Dedifferentiated amniotic fluid mesenchymal stem cell (primary cell): ENCODE measurements at regions not wholly inside any gene's neighbourhood (a gene's known extent, or its start where the extent isn't known, plus 50 kb on each side); places are given as distances from the start of the nearest gene placed in this dataset.

Experiments
- DNase-seq: peaks from one replicate; pipeline ENCODE4 v3.0.0-alpha.2; 2016; ENCODE audit errors: extremely low spot score

DNA sequence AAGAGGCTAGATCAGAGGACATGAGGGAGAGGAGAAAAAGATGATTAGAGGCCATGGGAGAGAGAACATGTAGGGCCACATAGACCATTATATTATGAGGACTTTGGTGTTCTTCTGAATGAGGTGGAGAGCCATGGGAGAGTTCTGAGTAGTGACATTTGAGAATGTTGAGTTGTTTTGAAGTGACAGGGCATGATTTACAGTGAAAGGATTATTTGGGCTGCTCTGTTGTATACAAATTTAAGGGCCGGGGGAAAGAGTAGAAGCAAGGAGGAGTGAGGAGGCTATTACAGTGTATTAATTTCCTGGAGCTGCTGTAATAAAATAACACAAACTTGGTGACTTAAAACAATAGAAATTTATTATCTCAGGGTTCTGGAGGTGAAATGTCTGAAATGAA, 102.5 kb upstream of the RGS4 start:
- DNase-seq: no peak

DNA sequence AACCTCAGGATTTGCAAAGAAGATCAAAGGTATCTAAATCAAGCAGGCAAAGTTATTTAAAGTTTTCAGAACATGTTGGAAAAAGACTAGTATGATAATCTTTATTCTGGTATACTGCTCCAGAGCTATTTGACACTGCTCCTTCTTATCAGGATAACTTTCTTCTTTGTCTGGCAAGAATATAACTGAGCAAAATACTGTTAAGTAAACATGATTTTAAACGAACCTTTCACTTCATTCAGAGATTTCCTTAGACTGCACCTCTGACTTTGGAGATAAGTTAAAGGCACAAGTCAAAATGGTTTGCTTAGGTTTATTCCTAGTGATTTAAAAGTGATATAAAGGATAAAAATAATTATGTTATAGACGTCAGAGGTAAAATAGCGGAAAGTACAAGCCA, 103.9 kb upstream of the CCDC190 start:
- no peak for DNase-seq

GRCh38 chr1:162956922-162957321, 95.9 kb upstream of the CCDC190 start:
- DNase-seq: no peak

DNA sequence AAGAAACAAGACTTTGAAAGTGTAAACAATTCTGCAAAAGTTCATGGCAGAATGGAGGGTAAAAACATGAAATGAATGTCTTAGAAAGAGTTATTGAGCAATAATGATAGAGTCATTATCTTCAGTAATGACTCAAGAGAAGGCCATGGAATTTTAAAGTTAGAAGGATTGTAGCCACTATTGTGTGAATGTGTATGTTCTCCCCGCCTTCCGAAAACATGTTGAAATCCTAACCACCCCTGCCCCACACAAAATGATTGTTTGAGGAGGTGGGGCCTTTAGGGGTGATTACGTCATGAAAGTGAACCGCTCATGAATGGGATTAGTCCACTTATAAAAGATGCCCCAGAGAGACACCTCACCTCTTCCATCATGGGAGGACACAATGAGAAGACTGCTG, 93.8 kb upstream of the CCDC190 start:
- DNase-seq: no peak

DNA sequence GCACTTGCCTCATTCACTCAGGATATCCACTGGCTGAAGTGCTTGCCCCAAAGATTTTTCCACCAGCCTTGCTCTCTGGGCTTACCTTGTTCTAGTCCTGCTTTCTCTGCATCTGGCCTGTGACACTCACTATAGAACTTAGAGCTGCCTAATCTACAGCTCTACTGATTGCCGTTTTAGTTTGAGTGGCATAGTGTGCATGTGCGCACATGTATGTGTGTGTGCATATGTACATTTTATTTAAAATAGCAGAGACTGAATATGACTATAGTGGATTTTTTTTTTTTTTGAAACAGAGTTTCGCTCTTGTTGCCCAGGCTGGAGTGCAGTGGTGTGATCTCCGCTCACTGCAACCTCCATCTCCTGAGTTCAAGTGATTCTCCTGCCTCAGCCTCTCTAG, 92.0 kb upstream of the CCDC190 start:
- DNase-seq: no peak

DNA sequence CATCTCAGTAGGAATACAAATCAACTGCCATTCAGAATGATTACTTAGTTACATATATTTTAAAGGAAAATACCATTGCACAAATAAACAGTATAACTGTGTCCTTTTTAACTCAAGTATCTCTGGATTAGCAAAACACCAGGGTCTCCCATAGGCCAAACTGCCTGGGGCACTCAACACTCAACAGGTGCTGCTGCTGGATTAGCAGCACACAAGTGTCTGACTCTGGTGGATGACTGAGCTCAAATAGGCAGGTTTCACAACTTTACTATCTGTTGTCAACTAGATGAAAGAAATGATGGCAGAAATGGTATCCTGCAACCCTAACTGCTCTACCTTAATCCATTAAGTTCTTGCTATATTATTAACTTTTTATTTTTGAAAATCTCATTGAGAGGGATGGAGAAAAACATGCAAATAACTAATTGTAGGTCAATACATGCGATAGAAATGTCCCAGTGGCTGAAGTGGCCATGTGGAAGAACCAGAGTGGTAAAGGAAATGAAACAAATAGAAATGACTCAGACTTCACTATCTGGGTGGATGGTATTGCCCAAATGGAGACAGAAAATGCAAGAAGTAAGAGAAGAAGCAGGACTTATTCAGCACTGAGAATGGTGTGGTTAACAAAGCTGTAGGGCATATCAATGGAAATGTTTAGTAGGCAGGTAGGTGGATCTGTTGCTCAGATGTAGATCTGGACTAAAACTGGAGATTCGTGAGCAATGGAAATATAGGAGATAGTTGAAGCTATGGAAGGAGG, 90.8 kb upstream of the CCDC190 start:
- DNase-seq: no peak

- no peak for DNase-seq
These were observed 89.2 kb upstream of the CCDC190 start for GRCh38 chr1:162950187-162950586.

- no peak for DNase-seq
These were observed 85.7 kb upstream of the CCDC190 start for GRCh38 chr1:162946701-162947100.

- DNase-seq: no peak
These were observed 84.1 kb upstream of the CCDC190 start for GRCh38 chr1:162944974-162945674.

DNA sequence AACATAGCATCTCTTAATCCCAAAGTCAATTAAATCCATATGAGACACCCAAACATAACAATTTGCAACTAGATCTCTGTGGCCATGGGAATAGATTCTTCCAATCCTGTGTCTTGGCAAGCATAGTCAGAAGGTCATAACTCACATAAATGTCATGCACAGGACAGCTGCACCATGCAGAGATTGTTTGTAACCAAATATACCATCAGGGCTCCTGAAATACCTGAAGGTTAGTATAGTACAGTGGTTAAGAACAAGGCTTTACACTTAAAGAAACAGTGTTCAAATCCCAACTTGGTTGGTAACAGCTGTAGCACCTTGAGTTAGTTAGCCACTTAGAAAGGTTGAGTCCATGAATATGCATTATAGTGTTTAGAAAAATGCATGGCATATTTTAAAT, 82.6 kb upstream of the CCDC190 start:
- DNase-seq: no peak

GRCh38 chr1:162942916-162943559, 82.1 kb upstream of the CCDC190 start:
- DNase-seq: no peak

DNA sequence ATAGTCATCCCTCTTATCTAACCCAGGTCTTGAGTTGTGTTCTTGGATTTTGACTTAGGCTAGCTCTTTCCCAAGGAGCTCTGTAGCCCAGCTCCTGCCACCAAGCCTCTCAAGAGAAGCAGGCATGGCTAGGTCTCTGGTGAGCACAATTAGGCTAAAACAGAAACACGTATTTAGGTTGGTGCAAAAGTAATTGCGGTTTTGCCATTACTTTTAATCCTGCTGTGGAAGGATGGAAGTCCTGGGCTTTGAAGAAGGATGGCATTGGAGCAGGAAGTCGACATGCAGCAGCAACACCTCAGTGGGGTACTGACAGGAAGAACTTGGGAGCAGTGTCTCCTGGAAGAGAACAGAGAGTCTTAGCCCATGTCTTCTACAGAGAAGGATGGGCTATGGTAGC, 80.0 kb upstream of the CCDC190 start:
- DNase-seq: no peak

GRCh38 chr1:162939035-162939434, 78.1 kb upstream of the CCDC190 start:
- DNase-seq: no peak

DNA sequence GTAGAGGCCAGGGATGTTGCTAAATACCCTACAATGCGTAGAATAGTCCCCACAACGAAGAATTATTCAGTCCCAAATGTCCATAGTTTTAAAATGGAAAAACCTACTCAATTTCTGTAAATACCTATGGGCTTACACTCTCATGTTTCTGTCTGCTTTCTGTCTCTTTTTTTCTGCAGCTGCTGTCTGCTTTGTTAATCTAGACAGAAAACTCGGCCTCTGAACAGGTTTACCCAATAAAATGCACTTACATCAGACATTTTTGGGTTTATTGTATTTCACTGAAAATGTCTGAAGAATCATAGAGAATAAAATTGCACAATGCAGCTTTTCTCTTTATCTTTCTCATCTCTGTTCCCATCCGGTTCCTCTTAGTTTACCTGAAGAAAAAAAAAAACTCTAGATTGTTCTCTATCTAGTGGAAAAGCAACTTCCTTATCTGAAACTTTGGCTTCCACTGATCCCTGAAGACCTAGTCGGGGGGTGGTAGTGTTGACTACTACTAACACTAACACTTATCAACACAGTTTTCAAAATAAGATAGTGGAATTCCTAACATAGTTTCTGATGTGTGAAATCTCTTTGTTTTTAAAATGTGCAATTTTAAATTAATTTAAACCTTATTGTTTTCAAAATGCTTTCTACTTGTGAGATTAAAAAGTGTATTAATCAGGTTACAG, 76.9 kb upstream of the CCDC190 start:
- DNase-seq: no peak

- no peak for DNase-seq
These were observed 70.1 kb upstream of the CCDC190 start for GRCh38 chr1:162930976-162931560.

GRCh38 chr1:162930532-162930931, 69.6 kb upstream of the CCDC190 start:
- DNase-seq: no peak

- no peak for DNase-seq
These were observed 68.2 kb upstream of the CCDC190 start for GRCh38 chr1:162929177-162929576.

DNA sequence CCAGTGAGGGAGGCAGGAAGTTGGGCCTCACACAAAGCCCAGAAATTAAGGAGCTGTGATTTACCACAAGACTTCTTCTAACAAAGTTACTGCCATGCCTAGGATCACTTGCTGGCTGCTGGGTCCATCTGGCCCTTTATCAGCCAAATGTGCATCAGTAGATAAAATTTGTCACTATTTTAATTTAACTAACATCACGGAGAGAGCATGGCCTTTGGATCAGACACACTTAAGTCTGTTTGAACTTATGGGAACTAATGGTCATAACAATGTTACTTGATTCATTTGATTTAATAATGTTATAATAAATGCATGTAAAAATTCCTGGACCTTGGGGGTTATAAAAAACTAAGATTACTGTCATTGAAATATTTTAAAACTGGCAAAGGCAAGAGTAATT, 67.2 kb upstream of the CCDC190 start:
- DNase-seq: no peak

DNA sequence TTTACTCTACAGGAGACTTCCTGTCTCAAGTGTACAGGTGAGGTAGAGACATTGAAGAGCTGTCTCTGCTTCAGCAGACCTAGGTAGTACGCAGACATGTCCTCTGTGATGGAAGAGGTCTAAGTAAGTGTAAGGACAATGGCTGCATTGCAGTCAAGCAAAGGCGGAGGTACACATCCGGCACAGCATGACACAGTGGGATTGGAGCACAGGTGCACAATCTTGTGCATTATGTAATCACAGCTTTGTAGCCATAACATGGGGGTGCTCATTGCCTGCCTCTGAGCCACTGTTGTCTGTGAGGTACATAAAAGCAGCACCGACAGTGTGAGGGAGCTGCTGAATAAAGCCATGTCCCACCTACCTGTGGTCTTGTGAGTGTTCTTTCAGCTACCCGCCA, 66.4 kb upstream of the CCDC190 start:
- no peak for DNase-seq

- DNase-seq: no peak
These were observed 65.9 kb upstream of the CCDC190 start for GRCh38 chr1:162926906-162927305.

GRCh38 chr1:162924179-162924578, 63.2 kb upstream of the CCDC190 start:
- DNase-seq: no peak

DNA sequence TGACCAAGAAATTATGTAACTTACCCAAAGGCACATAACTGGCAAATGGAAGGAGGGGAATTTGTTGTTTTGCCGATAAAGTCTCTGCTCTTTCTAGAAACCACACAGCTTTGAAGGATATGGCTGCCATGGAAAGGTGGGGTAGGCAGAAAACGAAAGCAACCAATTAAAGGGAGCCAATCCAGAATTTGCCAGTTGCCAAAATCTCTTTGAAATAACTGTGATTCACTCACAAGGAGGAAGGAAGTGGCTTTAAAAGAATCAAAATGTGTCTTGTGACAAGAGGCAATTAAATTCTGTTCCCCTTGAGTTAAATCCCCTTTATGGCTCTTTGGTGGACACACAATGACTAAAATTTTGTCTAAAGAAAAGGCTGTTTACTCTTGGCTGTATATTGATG, 61.2 kb upstream of the CCDC190 start:
- DNase-seq: no peak
